ENCODE measurements at regions not wholly inside any gene's neighbourhood (a gene's known extent, or its start where the extent isn't known, plus 50 kb on each side); places are given as distances from the start of the nearest gene placed in this dataset.

- Histone ChIP-seq H3K27ac (ENCODE audit: low read depth, low read length) (no peak overlapping the region), H3K36me3 (ENCODE audit: control insufficient read depth in 1 of 2, insufficient read depth in 2 of 2, low read length in 2 of 2) (no peaks in the 10 kb centered on the region), H2AFZ (ENCODE audit: low read depth, low read length, poor library complexity, severe bottlenecking) (no peak overlapping the region), H3K4me3 (replicated peaks in 1 of 2; ENCODE audit: low read depth in 1 of 2, low read length in 2 of 2) (no peak overlapping the region), H3K27me3 (ENCODE audit: insufficient read depth, low read length) (no peaks in the 10 kb centered on the region), H3K4me2 (ENCODE audit: low read length) (no peak overlapping the region), H3K9me2 (ENCODE audit: insufficient read depth) (no peaks in the 10 kb centered on the region), H3K9me3 (ENCODE audit: control insufficient read depth in 1 of 2, insufficient read depth in 1 of 2, low read depth in 1 of 2, low read length in 2 of 2) (no peaks in the 10 kb centered on the region), H3K4me1 (ENCODE audit: control insufficient read depth in 1 of 2, insufficient read depth in 2 of 2, low read length in 2 of 2) (no peaks in the 10 kb centered on the region), H4K20me1 (ENCODE audit: insufficient read depth) (no peaks in the 10 kb centered on the region), H3K79me2 (ENCODE audit: insufficient read depth, low read length) (no peaks in the 10 kb centered on the region), H3K9ac (ENCODE audit: low read length) (no peak overlapping the region)
- intact Hi-C loops (cut with micrococcal nuclease), result no loop called here
- ChIA-PET RAD21 (ENCODE audit: low non-redundant PET in 1 of 2, low total read pairs in 2 of 2, uncharacterized antibody in 2 of 2, unreplicated experiment in 2 of 2) (no interaction called here), CTCF (no interaction called here), POLR2A (no interaction called here)
- no peak for TF ChIP-seq FOSL1 (IDR thresholded peaks at IDR 0.05; ENCODE audit: low read depth)
- ATAC-seq (no peak), DNase-seq (ENCODE audit: low read depth, low spot score) (no peak)
- no TSS peak for BruUV-seq (replicated peaks)
These were observed 168.7 kb upstream of the BMPER start for GRCh38 chr7:33736521-33737221.

- H3K27ac ChIP-seq (ENCODE audit: low read depth, low read length), result no peak overlapping the region
- TF ChIP-seq MAX (IDR thresholded peaks at IDR 0.05) (no peak), SRF (IDR thresholded peaks at IDR 0.05; ENCODE audit: low read depth) (no peak), RAD21 (IDR thresholded peaks at IDR 0.05; ENCODE audit: low read depth) (no peak), CBX3 (IDR thresholded peaks at IDR 0.05; ENCODE audit: low read depth) (no peak), SIN3A (IDR thresholded peaks at IDR 0.05; ENCODE audit: low read depth) (no peak)
- POLR2A ChIA-PET, result no interaction called here
- no peaks in the 10 kb centered on the region for H3K9me2 ChIP-seq (ENCODE audit: insufficient read depth)
- BruUV-seq (replicated peaks), result no TSS peak
- no peak for DNase-seq (ENCODE audit: low read depth, low spot score)
- no peaks in the 10 kb centered on the region for H3K79me2 ChIP-seq (ENCODE audit: insufficient read depth, low read length)
- RAD21 ChIA-PET (ENCODE audit: low non-redundant PET in 1 of 2, low total read pairs in 2 of 2, uncharacterized antibody in 2 of 2, unreplicated experiment in 2 of 2), result no interaction called here
- no peak overlapping the region for H3K4me3 ChIP-seq (replicated peaks in 1 of 2; ENCODE audit: low read depth in 1 of 2, low read length in 2 of 2)
- no peak overlapping the region for H3K9ac ChIP-seq (ENCODE audit: low read length)
- intact Hi-C loops (cut with micrococcal nuclease), result no loop called here
- H3K9me3 ChIP-seq (ENCODE audit: control insufficient read depth in 1 of 2, insufficient read depth in 1 of 2, low read depth in 1 of 2, low read length in 2 of 2), result no peaks in the 10 kb centered on the region
- H3K4me2 ChIP-seq (ENCODE audit: low read length), result no peak overlapping the region
- H3K4me1 ChIP-seq (ENCODE audit: control insufficient read depth in 1 of 2, insufficient read depth in 2 of 2, low read length in 2 of 2), result no peaks in the 10 kb centered on the region
- no peaks in the 10 kb centered on the region for H4K20me1 ChIP-seq (ENCODE audit: insufficient read depth)
- no peaks in the 10 kb centered on the region for H3K27me3 ChIP-seq (ENCODE audit: insufficient read depth, low read length)
- no peaks in the 10 kb centered on the region for H3K36me3 ChIP-seq (ENCODE audit: control insufficient read depth in 1 of 2, insufficient read depth in 2 of 2, low read length in 2 of 2)
- no peak overlapping the region for H2AFZ ChIP-seq (ENCODE audit: low read depth, low read length, poor library complexity, severe bottlenecking)
- CTCF ChIA-PET, result no interaction called here
- no peak for ATAC-seq
These were observed 166.9 kb upstream of the BMPER start for GRCh38 chr7:33738260-33738935.

All from HCT116 (cell line).